Mesenchymal stem cell (in vitro differentiated cells and primary cell): ENCODE measurements at regions not wholly inside any gene's neighbourhood (a gene's known extent, or its start where the extent isn't known, plus 50 kb on each side); places are given as distances from the start of the nearest gene placed in this dataset.

Experiments used
- DNase-seq: peaks from one replicate; pipeline ENCODE4 v3.0.0-alpha.2; 2013
- H2AFZ ChIP-seq: one replicate; pipeline ENCODE4 v1.6.1; 2013; ENCODE audit warnings: low read depth, mild to moderate bottlenecking, control low read depth, inconsistent platforms, low read length, moderate library complexity
- H2AK5ac ChIP-seq: 2 replicates; pipeline ENCODE4 v1.6.1; 2013; ENCODE audit warnings: low read length, moderate library complexity, mild to moderate bottlenecking, inconsistent platforms; ENCODE audit not compliant: severe bottlenecking
- H2BK120ac ChIP-seq: one replicate; pipeline ENCODE4 v1.6.1; 2013; ENCODE audit warnings: low read depth, mild to moderate bottlenecking, inconsistent platforms, low read length, moderate library complexity
- H2BK12ac ChIP-seq, 2 experiments: one replicate each; pipeline ENCODE4 v1.6.1; 2013; ENCODE audit warnings: inconsistent platforms in 2 of 2, low read length in 2 of 2, mild to moderate bottlenecking in 2 of 2, moderate library complexity in 2 of 2, control low read depth in 1 of 2
- H2BK15ac ChIP-seq: one replicate; pipeline ENCODE4 v1.6.1; 2013; ENCODE audit warnings: mild to moderate bottlenecking, low read depth, inconsistent platforms; ENCODE audit not compliant: poor library complexity, severe bottlenecking
- H2BK5ac ChIP-seq: 2 replicates; pipeline ENCODE4 v1.6.1; 2013; ENCODE audit warnings: low read depth, mild to moderate bottlenecking, low read length, control low read depth, inconsistent platforms; ENCODE audit not compliant: poor library complexity, severe bottlenecking
- H3K14ac ChIP-seq, 2 experiments: one replicate each; pipeline ENCODE4 v1.6.1; 2013; ENCODE audit warnings: inconsistent platforms in 2 of 2, low read length in 2 of 2, control low read depth in 1 of 2, mild to moderate bottlenecking in 1 of 2, moderate library complexity in 1 of 2
- H3K18ac ChIP-seq, 2 experiments: one replicate each; pipeline ENCODE4 v1.6.1; 2013; ENCODE audit warnings: inconsistent platforms in 2 of 2, low read length in 2 of 2, control low read depth in 1 of 2, low read depth in 1 of 2, mild to moderate bottlenecking in 1 of 2
- H3K23ac ChIP-seq, 2 experiments: one replicate each; pipeline ENCODE4 v1.6.1; 2013; ENCODE audit warnings: inconsistent platforms in 2 of 2, low read length in 2 of 2, mild to moderate bottlenecking in 2 of 2, moderate library complexity in 2 of 2, control low read depth in 1 of 2
- H3K27ac ChIP-seq: 2 replicates; pipeline ENCODE4 v1.5.1; 2013; ENCODE audit warnings: mild to moderate bottlenecking, moderate library complexity, low read length, control low read depth, inconsistent platforms; ENCODE audit not compliant: poor library complexity, severe bottlenecking
- H3K27me3 ChIP-seq, 2 experiments: 2 replicates each; pipeline versions ENCODE4 v1.6.1 to v1.7.0; 2013; ENCODE audit warnings: low read length in 2 of 2, mild to moderate bottlenecking in 2 of 2, moderate library complexity in 2 of 2, control low read depth in 1 of 2, inconsistent platforms in 1 of 2; ENCODE audit not compliant: control insufficient read depth in 1 of 2, insufficient read depth in 1 of 2
- H3K36me3 ChIP-seq, 2 experiments: 2 replicates each; pipeline versions ENCODE4 v1.6.1 to v1.7.0; 2013; ENCODE audit warnings: low read length in 2 of 2, control low read depth in 1 of 2, inconsistent platforms in 1 of 2, low read depth in 1 of 2, mild to moderate bottlenecking in 1 of 2; ENCODE audit not compliant: insufficient read depth in 2 of 2, control insufficient read depth in 1 of 2
- H3K4ac ChIP-seq, 2 experiments: one replicate each; pipeline ENCODE4 v1.6.1; 2013; ENCODE audit warnings: inconsistent platforms in 2 of 2, low read length in 2 of 2, mild to moderate bottlenecking in 2 of 2, moderate library complexity in 2 of 2, control low read depth in 1 of 2, low read depth in 1 of 2
- H3K4me1 ChIP-seq: 2 replicates; pipeline ENCODE4 v1.6.1; 2013; ENCODE audit warnings: low read depth, low read length, control low read depth; ENCODE audit not compliant: control insufficient read depth, insufficient read depth
- H3K4me2 ChIP-seq: 2 replicates; pipeline ENCODE4 v1.6.1; 2013; ENCODE audit warnings: low read length, mild to moderate bottlenecking, inconsistent platforms; ENCODE audit not compliant: poor library complexity, severe bottlenecking
- H3K4me3 ChIP-seq, 2 experiments: 2 replicates each; pipeline versions ENCODE4 v1.5.1 to v1.7.0; 2013; ENCODE audit warnings: low read length in 2 of 2, mild to moderate bottlenecking in 2 of 2, control low read depth in 1 of 2, low read depth in 1 of 2; ENCODE audit not compliant: insufficient read depth in 1 of 2
- H3K79me1 ChIP-seq: replicated peaks from 2 replicates; pipeline ENCODE4 v1.6.1; 2013; ENCODE audit warnings: mild to moderate bottlenecking, control low read depth, low read length, inconsistent platforms; ENCODE audit not compliant: poor library complexity, severe bottlenecking
- H3K9ac ChIP-seq: 2 replicates; pipeline ENCODE4 v1.7.0; 2013; ENCODE audit warnings: mild to moderate bottlenecking, low read length, moderate library complexity
- H3K9me3 ChIP-seq: 2 replicates; pipeline ENCODE4 v1.7.0; 2013; ENCODE audit warnings: mild to moderate bottlenecking, low read length; ENCODE audit not compliant: control insufficient read depth
- H4K8ac ChIP-seq: one replicate; pipeline ENCODE4 v1.6.1; 2013; ENCODE audit warnings: inconsistent platforms, mild to moderate bottlenecking, low read length, moderate library complexity
- H4K91ac ChIP-seq: one replicate; pipeline ENCODE4 v1.6.1; 2013; ENCODE audit warnings: mild to moderate bottlenecking, low read length, inconsistent platforms
- WGBS: methylation state at CpG from one replicate; pipeline ENCODE4 v1.1.7; 2013; ENCODE audit warnings: mixed read lengths; 5-methylcytosine and 5-hydroxymethylcytosine counted together

- peaks cover 3% of the 10 kb centered on the region for H3K4me1 ChIP-seq
- H3K79me1 ChIP-seq, result no peaks in the 10 kb centered on the region
- no peak overlapping the region for H3K9ac ChIP-seq
- no peaks in the 10 kb centered on the region for H3K36me3 ChIP-seq
- H3K14ac ChIP-seq, result no peak overlapping the region
- H3K9me3 ChIP-seq, result peaks cover 9% of the 10 kb centered on the region
- no peak overlapping the region for H3K4ac ChIP-seq
- H3K18ac ChIP-seq, result no peak overlapping the region
- H3K27ac ChIP-seq, result no peak overlapping the region
- no peak overlapping the region for H3K4me2 ChIP-seq
- H3K27me3 ChIP-seq, result no peaks in the 10 kb centered on the region
- H2BK5ac ChIP-seq, result no peak overlapping the region
- no peak overlapping the region for H3K4me3 ChIP-seq
- H2BK15ac ChIP-seq, result no peak overlapping the region
- no peak overlapping the region for H2AK5ac ChIP-seq
- no peak overlapping the region for H3K23ac ChIP-seq
- no peak overlapping the region for H4K91ac ChIP-seq
- no peak for DNase-seq
- H2BK12ac ChIP-seq, result no peak overlapping the region
- H4K8ac ChIP-seq, result no peak overlapping the region
- no CpG with 5 or more reads among the region's 2 CpGs for WGBS
- no peak overlapping the region for H2BK120ac ChIP-seq
- no peak overlapping the region for H2AFZ ChIP-seq
Measured at GRCh38 chr1:194080826-194081225, 894.4 kb upstream of the B3GALT2 start.

- Histone ChIP-seq H2BK12ac (no peak overlapping the region), H4K8ac (no peak overlapping the region), H2BK5ac (no peak overlapping the region), H2BK15ac (no peak overlapping the region), H3K14ac (no peak overlapping the region), H3K4ac (no peak overlapping the region), H3K27me3 (no peaks in the 10 kb centered on the region), H3K27ac (no peak overlapping the region), H3K36me3 (no peaks in the 10 kb centered on the region), H3K23ac (no peak overlapping the region), H3K4me1 (peaks cover 3% of the 10 kb centered on the region), H3K9ac (no peak overlapping the region), H3K79me1 (no peaks in the 10 kb centered on the region), H2AK5ac (no peak overlapping the region), H2BK120ac (no peak overlapping the region), H3K4me2 (no peak overlapping the region), H3K4me3 (no peak overlapping the region), H4K91ac (no peak overlapping the region), H3K9me3 (peaks cover 9% of the 10 kb centered on the region), H3K18ac (no peak overlapping the region), H2AFZ (no peak overlapping the region)
- no peak for DNase-seq
- 91% methylated on average over 1 of the region's 1 CpG for WGBS
Measured at GRCh38 chr1:194078765-194079164, 892.4 kb upstream of the B3GALT2 start.

DNA sequence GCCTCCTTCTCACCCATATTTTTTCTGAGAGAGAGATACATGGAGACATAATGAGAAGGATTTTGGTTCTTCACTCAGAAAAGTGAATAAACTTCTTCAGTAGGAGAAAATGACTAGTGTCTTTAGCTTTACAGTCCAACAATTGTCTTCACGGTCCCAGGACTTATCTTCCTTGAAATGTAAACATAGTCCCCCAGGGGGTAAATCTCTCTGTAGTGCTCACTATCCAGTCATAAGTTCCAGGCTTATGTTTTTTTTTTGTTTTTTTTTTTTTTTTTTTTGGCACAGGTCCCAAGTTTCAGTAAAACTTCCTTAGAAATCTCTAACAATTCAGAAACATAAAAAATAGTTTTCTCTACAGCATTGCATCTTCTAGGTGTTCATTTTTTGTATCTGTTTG lies 890.2 kb upstream of the B3GALT2 start:
- Histone ChIP-seq H3K4me1 (peaks cover 3% of the 10 kb centered on the region), H3K36me3 (no peaks in the 10 kb centered on the region), H3K4me2 (no peak overlapping the region), H3K4me3 (no peak overlapping the region), H3K79me1 (no peaks in the 10 kb centered on the region), H2BK120ac (no peak overlapping the region), H3K27ac (no peak overlapping the region), H2AK5ac (no peak overlapping the region), H2BK15ac (no peak overlapping the region), H3K9me3 (peaks cover 9% of the 10 kb centered on the region), H2AFZ (no peak overlapping the region), H3K14ac (no peak overlapping the region), H3K4ac (no peak overlapping the region), H2BK5ac (no peak overlapping the region), H2BK12ac (no peak overlapping the region), H3K23ac (no peak overlapping the region), H4K8ac (no peak overlapping the region), H3K9ac (no peak overlapping the region), H3K18ac (no peak overlapping the region), H3K27me3 (no peaks in the 10 kb centered on the region), H4K91ac (no peak overlapping the region)
- WGBS, result 12% methylated on average over 1 of the region's 1 CpG
- peak; percentile 60 for DNase-seq

GRCh38 chr1:194073833-194074232 lies 887.4 kb upstream of the B3GALT2 start:
- no peak overlapping the region for H2BK12ac ChIP-seq
- H3K23ac ChIP-seq, result no peak overlapping the region
- DNase-seq, result no peak
- no peaks in the 10 kb centered on the region for H3K79me1 ChIP-seq
- H3K9me3 ChIP-seq, result peaks cover 5% of the 10 kb centered on the region
- no peak overlapping the region for H3K9ac ChIP-seq
- peaks cover 3% of the 10 kb centered on the region for H3K4me1 ChIP-seq
- H3K27ac ChIP-seq, result no peak overlapping the region
- H4K91ac ChIP-seq, result peak overlapping the region; percentile 41
- no peak overlapping the region for H3K14ac ChIP-seq
- no peak overlapping the region for H3K18ac ChIP-seq
- no peak overlapping the region for H2AFZ ChIP-seq
- no peak overlapping the region for H2AK5ac ChIP-seq
- no peaks in the 10 kb centered on the region for H3K27me3 ChIP-seq
- WGBS, result 79% methylated on average over 2 of the region's 3 CpGs
- no peak overlapping the region for H2BK15ac ChIP-seq
- no peak overlapping the region for H3K4me3 ChIP-seq
- no peaks in the 10 kb centered on the region for H3K36me3 ChIP-seq
- H2BK120ac ChIP-seq, result no peak overlapping the region
- no peak overlapping the region for H3K4ac ChIP-seq
- no peak overlapping the region for H2BK5ac ChIP-seq
- H4K8ac ChIP-seq, result no peak overlapping the region
- no peak overlapping the region for H3K4me2 ChIP-seq
